ENCODE measurements at regions not wholly inside any gene's neighbourhood (a gene's known extent, or its start where the extent isn't known, plus 50 kb on each side); places are given as distances from the start of the nearest gene placed in this dataset.
"Not testable (repeated sequence)": the region's sequence is repeated elsewhere in the genome, so short reads cannot be mapped to it uniquely, and the experiment has no call there.

DNA sequence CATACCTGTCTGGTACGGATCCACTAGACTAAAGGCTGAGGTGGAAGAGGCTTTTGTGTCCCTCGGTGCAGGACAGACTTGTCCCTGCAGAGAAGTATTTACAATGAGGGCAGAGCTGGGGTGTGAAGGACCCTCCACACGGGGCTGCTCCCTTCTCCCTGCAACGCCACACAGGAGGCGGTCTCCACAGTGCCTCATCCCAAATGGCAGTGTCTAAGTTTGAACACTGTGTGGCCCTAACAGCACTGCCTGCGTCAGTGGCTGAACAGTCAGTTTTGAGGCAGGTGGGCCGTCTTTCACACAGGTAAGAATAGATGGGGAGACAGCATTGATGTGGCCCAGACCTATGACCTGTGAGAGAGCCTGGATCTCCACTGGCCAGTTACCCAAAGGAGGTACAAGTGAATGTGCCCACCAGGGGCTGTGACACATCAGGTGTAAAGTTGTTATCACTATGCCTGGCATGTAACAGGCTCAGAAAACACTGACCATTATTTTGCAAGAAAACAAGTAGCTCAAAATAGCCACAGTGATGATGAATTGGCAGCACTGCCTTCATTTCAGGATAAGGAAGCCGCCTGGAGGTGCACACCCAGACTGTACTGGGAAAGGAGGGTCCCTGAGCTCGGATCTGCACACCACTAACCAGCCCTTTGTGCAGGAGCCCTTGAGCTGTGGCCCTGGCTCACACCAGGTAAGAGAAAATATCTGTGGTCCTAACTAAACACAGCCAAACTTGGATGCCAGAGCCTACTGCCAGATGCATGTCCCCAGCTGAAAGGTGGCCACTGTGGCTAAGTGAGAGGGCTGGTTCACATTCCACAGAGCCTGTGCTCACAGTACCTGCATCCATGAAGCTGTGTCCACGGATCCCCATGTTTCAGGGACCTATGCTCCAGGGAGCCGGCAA lies 246.7 kb downstream of the DLL1 start:
- DNase-seq (ENCODE audit: low spot score): no peak

DNA sequence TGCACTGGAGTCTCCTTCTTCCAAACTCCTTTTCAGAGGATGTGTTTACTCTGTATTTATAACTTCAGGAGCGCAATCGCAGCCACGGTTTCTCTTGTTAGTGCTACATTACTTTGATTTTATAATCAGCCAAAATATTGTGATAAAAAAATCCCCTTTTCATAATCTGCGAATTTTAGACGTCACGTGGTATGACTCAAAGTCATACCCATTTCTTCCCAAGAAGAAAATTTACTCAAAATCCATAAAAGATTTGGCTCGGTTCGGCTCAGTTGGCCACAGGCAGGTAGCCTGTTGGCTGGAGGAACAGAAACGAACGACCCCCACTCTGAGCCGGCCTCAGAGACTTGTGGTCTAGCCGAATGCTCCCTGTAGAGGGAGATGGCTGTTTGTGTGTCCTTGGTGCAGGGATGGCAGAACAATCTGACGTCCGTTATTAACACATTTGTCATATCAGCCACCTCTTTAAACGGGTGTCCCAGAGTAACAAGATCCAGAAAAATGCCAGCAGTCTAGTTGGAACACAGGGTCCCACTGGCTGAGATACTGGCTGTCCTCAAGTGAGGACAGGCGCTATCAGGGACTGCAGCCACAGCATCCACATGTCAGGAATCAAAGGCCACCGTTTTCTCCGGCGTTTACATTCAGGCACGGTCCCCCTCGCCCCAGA lies 247.6 kb downstream of the DLL1 start:
- DNase-seq (ENCODE audit: low spot score): no peak

DNA sequence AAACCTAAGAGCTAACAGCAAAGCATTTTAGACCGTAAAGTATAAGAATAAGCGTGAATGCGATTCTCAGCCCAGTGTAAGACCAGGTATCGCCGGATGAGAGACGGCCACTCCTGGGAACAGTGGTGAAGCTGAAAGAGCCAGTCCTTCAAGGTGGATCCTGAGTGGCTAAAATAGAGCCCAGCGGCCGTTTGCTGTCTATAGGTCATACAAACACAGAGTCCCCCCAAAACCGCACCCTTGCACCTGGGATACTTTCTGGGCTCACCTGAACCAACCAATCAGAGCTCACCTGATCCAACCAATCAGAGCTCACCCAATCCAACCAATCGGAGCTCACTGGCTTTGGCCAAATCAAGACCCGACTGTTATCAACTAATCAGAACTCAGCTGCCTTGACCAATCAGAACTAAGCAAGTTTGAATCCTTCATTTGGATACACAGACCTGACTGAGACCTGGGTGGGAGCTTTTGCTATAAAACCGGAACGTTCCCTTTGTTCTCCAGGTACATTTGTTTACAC lies 248.2 kb downstream of the DLL1 start:
- no peak for DNase-seq (ENCODE audit: low spot score)

DNA sequence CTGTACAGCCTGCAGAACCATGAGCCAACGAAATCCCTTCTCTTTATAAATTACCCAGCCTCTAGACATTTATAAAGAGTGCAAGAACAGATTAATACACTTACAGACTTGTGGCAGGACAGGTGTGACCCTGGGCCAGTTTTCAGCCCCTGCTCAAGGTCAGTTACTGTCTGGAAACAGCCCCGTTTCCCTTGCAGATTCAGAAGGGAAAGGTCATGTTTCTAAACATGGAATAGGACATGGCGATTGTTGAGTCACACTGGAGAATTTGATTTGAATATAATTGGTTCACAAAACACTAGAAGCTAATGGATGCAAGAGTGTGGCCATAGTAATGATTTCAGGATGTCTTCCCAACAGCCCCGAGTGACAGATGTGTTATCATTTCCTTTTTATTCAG lies 248.8 kb downstream of the DLL1 start:
- DNase-seq (ENCODE audit: low spot score): no peak

DNA sequence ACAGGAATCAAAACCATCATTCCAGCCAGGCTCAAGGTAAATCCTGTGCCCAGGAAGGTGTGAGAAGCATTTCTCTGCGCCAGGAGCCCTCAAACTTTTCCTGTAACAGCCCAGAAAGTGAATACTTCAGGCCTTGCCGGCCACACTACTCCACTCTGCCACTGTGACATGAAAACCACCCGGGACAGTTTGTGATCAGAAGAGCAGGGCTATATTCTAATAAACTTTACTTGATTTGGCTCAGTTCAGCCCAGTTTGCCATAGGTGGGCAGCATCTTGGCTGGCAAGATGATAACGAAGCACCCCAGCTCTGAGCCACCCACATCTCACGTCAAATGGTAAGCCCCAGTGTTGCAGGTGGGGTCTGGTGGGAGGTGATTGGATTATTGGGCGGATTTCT lies 249.4 kb downstream of the DLL1 start:
- no peak for DNase-seq (ENCODE audit: low spot score)

DNA sequence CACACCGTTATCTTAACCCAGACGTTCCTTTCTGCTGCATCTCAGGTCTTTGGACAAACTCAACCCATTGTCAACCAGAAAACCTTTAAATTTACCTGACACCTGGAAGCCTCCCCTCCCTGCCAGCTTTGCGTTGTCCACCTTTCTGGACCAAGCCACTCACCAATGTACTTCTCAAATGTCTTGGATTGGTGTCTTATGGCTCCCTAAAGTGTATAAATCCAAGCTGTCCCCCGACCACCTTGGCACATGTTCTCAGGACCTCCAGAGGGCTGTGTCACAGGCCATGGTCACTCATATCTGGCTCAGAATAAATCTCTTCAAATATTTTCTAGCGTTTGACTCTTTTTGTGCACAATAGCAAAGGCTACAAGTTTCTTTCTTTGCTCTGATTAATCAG lies 250.0 kb downstream of the DLL1 start:
- DNase-seq (ENCODE audit: low spot score): no peak

DNA sequence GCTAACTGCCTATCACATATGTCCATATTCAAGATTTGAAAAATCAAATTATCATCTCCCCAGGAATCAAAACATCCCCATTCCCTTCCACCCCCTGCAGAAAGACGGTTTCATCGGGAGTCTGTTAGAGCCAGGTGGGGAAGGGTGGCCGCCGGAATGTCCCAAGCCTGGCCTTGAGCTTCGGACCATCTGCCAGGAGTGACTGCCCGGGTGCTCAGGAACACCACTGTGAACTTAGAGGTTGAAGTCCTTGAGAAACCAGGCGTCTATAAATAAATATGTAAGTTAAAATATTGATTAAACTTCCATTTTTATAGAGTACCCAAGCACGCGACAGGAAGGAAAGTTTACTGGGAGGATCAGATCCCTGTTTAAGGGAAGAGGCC lies 250.8 kb downstream of the DLL1 start:
- no peak for DNase-seq (ENCODE audit: low spot score)

DNA sequence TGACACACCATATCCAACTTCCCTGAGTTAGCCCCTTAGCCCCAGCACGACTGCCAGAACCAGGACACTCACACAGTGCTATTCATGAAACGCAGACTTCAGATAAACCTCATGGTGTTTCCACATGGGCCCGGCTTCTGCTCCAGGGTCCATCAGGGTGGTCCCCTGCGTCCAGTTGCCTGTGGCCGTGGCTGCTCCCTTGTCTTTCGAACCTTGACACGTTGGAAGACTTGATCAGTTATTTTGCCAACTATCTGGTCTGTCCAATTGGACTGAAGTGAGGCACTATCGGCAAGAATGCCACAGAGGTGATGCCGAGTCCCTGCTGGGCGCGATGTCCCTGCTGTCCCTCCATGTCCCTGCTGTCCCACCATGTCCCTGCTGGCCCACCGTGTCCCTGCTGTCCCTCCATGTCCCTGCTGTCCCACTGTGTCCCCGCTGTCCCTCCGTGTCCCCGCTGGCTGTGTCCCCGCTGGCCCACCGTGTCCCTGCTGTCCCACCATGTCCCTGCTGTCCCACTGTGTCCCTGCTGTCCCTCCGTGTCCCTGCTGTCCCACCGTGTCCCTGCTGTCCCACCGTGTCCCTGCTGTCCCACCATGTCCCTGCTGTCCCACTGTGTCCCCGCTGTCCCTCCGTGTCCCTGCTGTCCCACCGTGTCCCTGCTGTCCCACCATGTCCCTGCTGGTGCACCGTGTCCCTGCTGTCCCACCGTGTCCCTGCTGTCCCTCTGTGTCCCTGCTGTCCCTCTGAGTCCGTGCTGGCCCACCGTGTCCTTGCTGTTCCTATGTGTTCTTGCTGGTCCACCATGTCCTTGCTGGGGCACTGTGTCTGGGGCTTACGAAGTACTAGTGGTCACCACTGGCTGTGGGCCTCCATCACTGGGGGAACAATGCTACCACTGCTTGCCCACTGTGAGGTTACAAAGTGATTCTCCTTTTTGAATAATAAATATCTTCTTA lies 251.4 kb downstream of the DLL1 start:
- DNase-seq (ENCODE audit: low spot score): no peak

DNA sequence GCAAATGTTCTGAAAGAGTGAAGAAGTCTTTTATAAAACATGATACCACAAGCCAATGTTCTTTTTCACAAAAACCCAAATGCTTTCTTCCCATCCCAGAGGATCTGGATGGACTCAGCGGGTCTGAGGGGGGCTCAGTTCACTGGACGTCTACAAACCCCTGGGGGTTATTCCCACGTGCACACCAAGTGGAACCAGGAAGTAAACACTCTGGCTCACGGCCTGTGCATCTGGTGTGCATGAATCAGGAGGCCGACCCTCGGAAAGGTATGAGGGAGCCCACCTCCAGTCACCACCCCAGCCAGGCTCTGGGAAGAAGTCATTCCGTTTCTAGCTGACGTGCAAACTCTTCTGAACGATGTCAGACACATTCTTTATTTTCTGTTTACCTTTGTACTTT lies 252.2 kb downstream of the DLL1 start:
- DNase-seq (ENCODE audit: low spot score): no peak

DNA sequence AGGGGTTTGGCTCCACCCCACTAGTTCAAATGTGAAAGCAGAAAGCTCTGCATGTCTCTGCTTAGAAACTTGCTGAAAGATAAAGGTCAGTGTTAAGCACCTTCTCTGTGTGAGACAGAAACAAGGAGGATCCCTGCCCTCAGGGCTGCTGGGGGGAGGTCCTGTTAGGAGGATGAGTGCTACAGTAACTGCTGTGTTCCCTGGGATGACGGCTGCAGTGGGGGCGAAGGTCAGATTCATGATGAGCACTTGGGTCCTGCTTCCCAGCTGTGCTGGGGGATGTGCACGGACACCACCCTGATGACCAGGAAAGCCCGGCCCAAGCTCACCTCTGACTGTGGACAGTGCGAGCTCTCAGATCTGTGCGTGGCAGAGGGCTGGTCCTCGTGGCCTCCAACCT lies 252.6 kb downstream of the DLL1 start:
- no peak for DNase-seq (ENCODE audit: low spot score)

DNA sequence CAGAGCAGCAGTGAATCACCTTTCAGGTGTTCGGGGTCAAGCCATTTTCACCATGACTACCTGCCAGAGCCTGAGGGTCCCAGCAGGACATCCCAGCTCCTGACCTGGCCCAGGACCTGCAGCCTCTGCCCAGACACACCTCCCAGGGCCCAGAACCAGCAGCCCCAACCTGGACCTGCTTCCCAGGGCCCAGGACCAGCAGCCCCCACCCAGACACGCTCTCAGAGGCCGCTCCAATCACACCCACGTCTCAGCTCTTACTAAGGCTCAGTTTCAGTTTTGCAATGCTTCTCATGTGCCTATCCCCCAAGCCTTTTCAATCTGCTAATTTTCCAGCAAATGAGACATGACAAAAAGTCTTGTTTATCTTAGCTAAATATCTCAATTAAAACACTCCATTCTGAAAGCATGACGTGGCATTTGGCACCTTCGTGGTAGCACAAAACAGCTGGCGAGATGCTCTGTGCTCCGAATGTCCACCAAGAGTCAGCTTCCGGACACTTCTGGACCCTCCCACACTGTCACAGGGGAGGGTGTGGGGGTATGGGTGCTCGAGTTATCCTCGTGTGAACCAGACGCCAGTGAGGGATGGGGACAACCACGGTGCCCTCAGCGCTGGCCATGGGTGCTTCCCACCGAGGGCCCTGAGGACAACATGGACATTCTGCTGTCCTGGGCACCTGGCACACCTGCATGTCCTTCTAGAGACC lies 253.2 kb downstream of the DLL1 start:
- DNase-seq (ENCODE audit: low spot score): no peak

DNA sequence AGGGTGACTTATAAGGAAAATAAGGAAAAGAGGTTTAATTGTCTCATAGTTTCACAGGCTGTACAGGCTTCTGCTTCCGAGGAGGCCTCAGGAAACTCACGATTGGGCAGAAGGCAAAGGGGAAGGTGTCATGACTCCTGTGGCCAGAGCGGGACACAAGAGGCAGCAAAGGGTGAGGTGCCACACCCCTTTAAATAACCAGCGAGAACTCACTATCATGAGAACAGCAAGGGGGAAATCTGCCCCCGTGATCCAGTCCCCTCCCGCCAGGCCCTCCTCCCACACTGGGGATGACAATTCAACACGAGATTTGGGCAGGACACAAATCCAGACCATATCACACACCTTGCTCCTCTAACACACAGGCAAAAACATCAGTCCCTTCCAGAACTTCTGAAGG lies 254.0 kb downstream of the DLL1 start:
- DNase-seq (ENCODE audit: low spot score): no peak

DNA sequence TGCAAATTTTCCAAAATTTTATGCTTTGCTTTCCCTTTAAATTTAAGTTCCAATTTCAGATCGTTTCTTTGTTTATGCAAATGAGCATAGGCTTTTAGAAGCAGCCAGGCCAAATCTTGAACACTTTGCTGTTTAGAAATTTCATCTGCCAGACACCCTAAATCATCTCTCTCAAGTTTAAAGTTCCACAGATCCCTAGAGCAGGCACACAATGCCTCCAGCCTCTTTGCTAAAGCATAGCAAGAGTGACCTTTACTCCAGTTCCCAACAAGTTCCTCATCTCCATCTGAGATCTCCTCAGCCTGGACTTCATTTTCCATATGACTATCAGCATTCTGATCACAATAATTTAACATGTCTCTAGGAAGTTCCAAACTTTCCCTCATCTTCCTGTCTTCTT lies 254.5 kb downstream of the DLL1 start:
- DNase-seq (ENCODE audit: low spot score): not testable (repeated sequence)

DNA sequence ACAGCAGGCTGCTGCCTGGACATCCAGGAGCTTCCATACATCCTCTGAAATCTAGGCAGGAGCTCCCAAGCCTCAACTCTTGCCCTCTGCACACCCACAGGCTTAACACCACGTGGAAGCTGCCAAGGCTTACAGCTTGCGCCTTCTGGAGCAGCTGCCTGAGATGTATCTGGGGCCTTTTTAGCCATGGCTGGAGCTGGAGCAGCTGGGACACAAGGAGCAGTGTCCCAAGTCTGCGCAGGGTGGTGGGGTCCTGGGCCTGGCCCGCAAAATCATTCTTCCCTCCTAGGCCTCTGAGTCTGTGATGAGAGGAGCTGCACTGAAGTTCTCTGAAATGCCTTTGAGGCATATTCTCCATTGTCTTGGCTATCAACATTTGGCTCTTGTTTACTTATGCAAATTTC lies 255.0 kb downstream of the DLL1 start:
- DNase-seq (ENCODE audit: low spot score): no peak

DNA sequence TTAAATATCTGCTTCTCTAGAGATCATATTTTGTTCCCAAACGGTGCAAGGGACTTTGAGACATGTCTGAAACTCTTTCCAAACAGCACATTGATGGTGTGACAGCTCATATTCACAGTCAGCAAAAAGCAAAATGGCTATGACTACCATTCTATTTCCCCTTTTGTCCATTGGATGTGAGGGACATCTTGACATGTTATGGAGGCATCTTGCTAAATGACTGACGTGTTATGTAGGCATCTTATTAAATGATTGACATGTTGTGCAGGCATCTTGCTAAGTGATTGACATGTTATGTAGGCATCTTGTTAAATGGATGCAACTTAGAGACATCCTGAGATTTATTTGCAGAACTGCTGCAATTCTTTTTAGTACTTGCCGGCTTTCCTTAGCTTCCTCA lies 255.8 kb downstream of the DLL1 start:
- DNase-seq (ENCODE audit: low spot score): no peak

DNA sequence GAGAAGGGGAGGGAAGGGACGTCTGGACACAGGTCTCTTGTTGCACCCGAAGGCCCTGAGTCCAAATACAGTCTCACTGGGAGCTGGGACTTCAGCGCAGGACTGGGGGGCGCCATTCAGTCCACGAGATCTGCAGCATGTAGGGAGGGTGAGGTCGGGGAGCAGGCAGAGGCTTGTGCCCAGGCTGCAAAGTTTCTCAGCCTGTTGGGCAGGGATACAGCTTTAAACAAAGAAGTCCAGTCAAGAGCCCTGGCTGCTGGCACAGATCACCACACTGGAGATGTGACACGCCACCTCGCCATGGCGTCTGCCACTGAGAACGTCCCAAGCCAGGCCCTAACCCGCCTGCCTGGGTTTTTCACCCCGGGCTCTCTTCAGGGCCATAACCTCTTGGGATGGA lies 256.6 kb downstream of the DLL1 start:
- DNase-seq (ENCODE audit: low spot score): no peak

DNA sequence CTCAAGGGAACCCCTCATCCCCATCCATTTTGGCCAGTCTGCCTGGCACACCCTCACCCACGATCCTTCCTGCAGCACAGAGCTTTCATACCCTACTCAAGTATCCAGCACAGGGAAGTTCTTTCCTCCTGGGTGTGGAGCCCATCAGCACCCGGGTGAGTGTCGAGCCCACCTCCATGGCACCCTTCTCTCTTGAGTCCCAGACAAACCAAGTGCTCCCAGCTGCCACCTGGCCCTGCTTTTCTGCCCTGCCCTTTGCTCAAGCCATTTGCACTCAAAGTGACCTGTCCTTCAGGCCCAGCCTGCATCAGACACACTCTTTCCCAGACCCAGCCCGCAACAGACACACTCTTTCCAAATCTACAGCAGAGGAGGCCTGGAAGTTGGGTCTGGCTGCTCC lies 257.2 kb downstream of the DLL1 start:
- no peak for DNase-seq (ENCODE audit: low spot score)

DNA sequence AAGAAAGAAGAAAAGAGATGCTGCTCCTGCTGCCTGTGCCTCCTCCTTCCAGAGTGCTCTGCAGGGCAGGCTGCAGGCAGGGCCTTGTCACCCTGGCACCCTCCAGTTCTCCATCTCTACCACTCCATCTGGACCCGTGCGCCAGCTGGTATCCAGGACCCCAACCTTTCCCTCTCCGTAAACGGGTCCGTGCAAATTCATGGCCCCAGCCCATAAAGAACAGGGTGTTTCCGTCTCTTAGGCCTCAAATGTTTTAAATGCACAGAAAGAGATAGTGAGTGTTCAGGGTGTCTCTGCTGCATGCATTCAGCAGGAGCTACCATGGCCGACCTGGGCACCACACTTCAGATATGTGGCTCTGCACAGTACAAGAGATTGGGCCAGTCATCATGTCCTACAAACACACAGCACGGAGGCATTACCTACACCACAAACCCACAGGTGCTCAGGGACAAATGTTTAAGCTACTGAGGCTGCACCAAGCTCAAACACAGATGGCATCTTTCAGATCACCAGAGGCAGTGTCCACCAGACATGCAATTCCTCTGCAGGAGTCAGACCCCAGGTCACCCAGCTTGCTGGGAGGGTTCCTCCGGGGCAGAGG lies 258.1 kb downstream of the DLL1 start:
- DNase-seq (ENCODE audit: low spot score): no peak

DNA sequence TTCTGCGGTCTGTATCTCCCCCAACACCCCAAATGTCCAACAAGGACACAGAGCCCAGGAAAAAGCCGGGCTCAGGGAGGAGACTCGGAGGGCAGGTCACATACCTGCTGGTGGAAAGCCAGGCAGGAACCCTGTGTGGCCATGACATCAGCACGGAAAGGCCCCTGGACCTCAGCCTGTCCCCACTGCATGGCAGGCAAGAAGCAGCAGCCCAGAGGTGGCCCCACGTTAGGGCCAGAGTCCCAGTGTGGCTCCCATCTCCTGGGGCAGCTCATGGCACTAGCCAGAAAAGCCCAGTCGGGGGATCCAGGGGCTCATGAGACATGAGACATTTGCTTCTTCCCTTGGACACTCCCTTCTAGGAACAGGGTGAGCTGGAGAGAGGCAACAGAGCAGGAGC lies 258.7 kb downstream of the DLL1 start:
- no peak for DNase-seq (ENCODE audit: low spot score)

DNA sequence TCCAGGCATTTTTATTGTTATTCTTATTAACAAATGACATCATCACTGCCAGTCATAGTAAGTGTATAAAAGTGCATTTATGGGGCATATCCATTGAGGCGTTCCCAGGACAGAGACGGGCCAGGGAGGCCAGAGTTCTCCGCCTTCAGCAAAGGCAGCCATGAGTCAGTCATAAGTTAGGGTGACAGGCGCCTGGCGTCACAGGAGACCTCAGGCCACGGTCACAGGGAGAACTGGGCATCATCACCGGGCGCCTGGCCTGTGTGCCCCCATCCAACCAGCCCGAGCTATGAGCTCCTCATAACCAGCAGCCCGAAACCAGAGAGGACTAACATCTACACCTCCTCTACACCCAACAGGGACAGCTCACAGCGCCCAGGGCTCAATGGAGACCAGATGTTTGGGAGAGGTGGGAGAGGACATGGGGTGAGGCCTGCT lies 259.2 kb downstream of the DLL1 start:
- DNase-seq (ENCODE audit: low spot score): no peak

DNA sequence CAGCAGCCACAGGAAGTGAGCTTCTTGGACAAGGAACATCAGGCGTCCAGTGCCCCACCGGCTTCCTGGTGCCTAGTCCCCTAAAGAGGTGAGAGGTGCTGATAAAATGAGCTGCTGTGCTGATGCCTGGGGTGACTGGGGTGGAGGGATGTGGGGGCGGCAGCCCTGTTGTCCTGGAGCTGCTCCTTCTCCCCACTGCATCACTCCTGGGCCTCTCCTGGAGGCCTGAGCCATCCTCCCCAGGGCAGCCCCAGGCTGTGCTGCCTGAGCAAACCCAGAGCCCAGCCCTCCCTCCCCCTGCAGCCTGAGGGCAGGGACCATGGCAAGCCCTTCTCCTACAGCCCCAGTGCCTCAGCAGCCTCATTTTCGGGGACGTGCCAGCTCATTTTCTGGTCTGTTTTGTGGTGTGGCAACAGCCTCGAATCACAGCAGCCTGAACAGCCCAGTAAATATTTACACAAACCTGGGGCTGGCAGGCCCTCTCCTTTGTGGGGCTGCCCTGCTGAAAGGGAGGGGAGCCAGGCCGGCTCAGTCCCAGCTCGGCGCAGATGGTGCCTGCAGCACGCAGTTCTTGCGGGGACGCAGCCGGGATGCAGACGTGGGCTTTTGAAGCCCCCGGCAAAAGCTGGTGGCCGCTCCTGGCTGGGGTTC lies 259.9 kb downstream of the DLL1 start:
- no peak for DNase-seq (ENCODE audit: low spot score)
